NCI-H82 treated with DMSO at 0.1 percent for 48 hours (cell line): ENCODE measurements at regions not wholly inside any gene's neighbourhood (a gene's known extent, or its start where the extent isn't known, plus 50 kb on each side); places are given as distances from the start of the nearest gene placed in this dataset.
"Not testable (repeated sequence)": the region's sequence is repeated elsewhere in the genome, so short reads cannot be mapped to it uniquely, and the experiment has no call there.

Experiments
- DNase-seq: peaks from one replicate; lab custom pipeline; 2025; ENCODE audit not compliant: unreplicated experiment; lab: John Stamatoyannopoulos, UW

GRCh38 chr5:124961521-124961920 is 215.1 kb upstream of the ZNF608 start:
- DNase-seq, result no peak

GRCh38 chr5:124962111-124962510 is 215.7 kb upstream of the ZNF608 start:
- no peak for DNase-seq

- DNase-seq, result no peak
Observed at GRCh38 chr5:124962735-124963134, 216.3 kb upstream of the ZNF608 start.

- DNase-seq, result peak; percentile 31
Observed at GRCh38 chr5:124963236-124963919, 216.9 kb upstream of the ZNF608 start.

GRCh38 chr5:124966741-124967140 is 220.3 kb upstream of the ZNF608 start:
- DNase-seq, result not testable (repeated sequence)

GRCh38 chr5:124970381-124970780 is 223.9 kb upstream of the ZNF608 start:
- not testable (repeated sequence) for DNase-seq

GRCh38 chr5:124972703-124973102 is 226.3 kb upstream of the ZNF608 start:
- no peak for DNase-seq

GRCh38 chr5:124973661-124974060 is 227.2 kb upstream of the ZNF608 start:
- no peak for DNase-seq

GRCh38 chr5:124976086-124976485 is 229.6 kb upstream of the ZNF608 start:
- DNase-seq, result no peak

- no peak for DNase-seq
Observed at GRCh38 chr5:124979251-124979650, 232.8 kb upstream of the ZNF608 start.

GRCh38 chr5:124980163-124980941 is 233.9 kb upstream of the ZNF608 start:
- no peak for DNase-seq

GRCh38 chr5:124981901-124982300 is 235.5 kb upstream of the ZNF608 start:
- DNase-seq, result no peak

- DNase-seq, result no peak
Observed at GRCh38 chr5:124986170-124986569, 239.7 kb upstream of the ZNF608 start.

- DNase-seq, result no peak
Observed at GRCh38 chr5:124986667-124987066, 240.2 kb upstream of the ZNF608 start.

GRCh38 chr5:124987786-124988185 is 241.3 kb upstream of the ZNF608 start:
- DNase-seq, result not testable (repeated sequence)

- DNase-seq, result no peak
Observed at GRCh38 chr5:124990723-124991122, 244.3 kb upstream of the ZNF608 start.

GRCh38 chr5:124995421-124995820 is 249.0 kb upstream of the ZNF608 start:
- no peak for DNase-seq

GRCh38 chr5:124996023-124996763 is 249.8 kb upstream of the ZNF608 start:
- DNase-seq, result no peak

GRCh38 chr5:124996764-124997077 is 250.3 kb upstream of the ZNF608 start:
- DNase-seq, result no peak

- DNase-seq, result no peak
Observed at GRCh38 chr5:124997186-124997893, 250.9 kb upstream of the ZNF608 start.

- no peak for DNase-seq
Observed at GRCh38 chr5:124998520-124998919, 252.1 kb upstream of the ZNF608 start.
